Skeletal muscle cell (primary cell): ENCODE measurements at regions not wholly inside any gene's neighbourhood (a gene's known extent, or its start where the extent isn't known, plus 50 kb on each side); places are given as distances from the start of the nearest gene placed in this dataset.

Source experiments
- DNase-seq: peaks from one replicate; pipeline ENCODE4 v3.0.0-alpha.2; 2010; ENCODE audit warnings: low read depth
- H3K4me3 ChIP-seq: 2 replicates; pipeline ENCODE4 v1.5.1; 2011; ENCODE audit warnings: low read depth, mild to moderate bottlenecking, control low read depth, low read length, moderate library complexity

GRCh38 chr2:58845011-58845410 lies 603.9 kb upstream of the FANCL start:
- no peak overlapping the region for H3K4me3 ChIP-seq
- DNase-seq = no peak

DNA sequence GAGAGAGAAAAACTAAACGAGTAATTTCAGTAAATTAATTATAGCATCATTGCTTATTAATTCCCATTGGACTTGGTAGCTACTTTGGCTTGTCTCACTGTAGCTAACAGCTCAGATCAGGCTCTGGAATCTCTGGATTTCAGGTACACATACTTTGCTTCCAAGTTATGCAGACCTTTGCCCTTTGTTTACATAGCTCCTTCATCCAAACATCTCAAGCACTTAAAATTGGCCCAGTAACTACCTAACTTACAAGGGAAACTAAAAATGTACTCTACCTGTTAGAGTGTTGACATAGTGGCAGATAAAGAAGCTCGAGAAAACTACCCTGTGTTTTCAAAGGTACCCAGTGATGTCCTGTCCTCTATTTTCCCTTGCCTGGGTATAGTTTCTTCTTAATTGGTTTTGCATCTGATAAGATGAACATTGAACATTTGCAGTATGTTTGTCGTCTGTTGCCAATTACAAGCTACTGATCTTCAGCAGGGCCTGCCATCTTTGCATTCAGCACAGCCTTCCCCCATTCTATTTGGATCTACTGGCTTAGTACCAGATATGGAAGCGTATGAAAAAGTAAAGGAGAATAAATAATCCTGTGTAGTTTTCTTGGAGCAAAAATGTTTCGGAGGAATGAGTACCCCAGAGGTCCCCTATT lies 601.5 kb upstream of the FANCL start:
- no peak overlapping the region for H3K4me3 ChIP-seq
- DNase-seq = no peak

DNA sequence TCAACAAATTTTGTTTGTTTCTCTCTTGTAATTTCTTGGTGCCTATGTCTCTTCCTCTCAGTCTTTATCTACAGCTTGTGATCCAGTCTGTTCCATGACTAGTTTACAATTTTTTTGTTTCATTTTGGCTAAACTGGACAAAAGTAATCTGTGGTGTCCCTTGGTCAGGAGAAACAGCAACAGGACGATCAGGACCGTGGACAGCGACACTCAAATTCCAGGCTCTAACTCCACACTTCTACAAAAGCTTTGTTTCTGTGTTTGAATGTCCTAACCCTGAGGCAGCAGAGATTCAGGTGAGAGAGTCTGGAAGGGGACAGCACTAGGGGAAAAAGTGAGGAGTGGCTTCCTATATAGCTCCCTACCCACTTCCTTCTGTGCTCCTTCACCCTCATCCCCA lies 593.3 kb upstream of the FANCL start:
- no peak for DNase-seq

GRCh38 chr2:58826795-58827194 lies 585.7 kb upstream of the FANCL start:
- no peak for DNase-seq
- no peak overlapping the region for H3K4me3 ChIP-seq

More for the DNA sequence above, 593.3 kb upstream of the FANCL start:
- no peak overlapping the region for H3K4me3 ChIP-seq

GRCh38 chr2:58812771-58813344 lies 571.7 kb upstream of the FANCL start:
- H3K4me3 ChIP-seq = no peak overlapping the region
- DNase-seq = no peak

- no peak for DNase-seq
- H3K4me3 ChIP-seq = no peak overlapping the region
Measured at GRCh38 chr2:58805126-58805525, 564.0 kb upstream of the FANCL start.

DNA sequence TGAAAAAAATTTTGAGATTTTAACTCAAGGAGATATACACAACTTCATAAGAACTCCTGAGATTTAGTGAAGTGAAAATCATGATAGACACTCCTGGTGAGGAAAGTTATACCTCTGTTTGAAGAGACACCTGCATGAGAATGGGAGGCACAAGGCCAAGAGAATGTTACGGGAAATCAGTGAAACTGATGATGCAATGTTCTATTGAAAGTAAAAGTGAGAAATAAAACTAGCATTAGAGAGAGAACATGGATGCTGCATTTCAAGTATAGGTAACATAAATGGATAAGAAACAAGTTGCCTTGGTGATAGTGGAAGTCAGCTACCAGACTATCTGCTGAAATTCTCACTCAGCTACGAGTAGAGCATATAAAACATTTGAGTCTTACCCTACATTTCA lies 562.1 kb upstream of the FANCL start:
- H3K4me3 ChIP-seq = no peak overlapping the region
- DNase-seq = no peak

GRCh38 chr2:58800881-58801280 lies 559.8 kb upstream of the FANCL start:
- no peak overlapping the region for H3K4me3 ChIP-seq
- DNase-seq = no peak

GRCh38 chr2:58798676-58799208 lies 557.6 kb upstream of the FANCL start:
- no peak for DNase-seq
- no peak overlapping the region for H3K4me3 ChIP-seq

GRCh38 chr2:58796239-58796910 lies 555.2 kb upstream of the FANCL start:
- no peak for DNase-seq
- H3K4me3 ChIP-seq = no peak overlapping the region

DNA sequence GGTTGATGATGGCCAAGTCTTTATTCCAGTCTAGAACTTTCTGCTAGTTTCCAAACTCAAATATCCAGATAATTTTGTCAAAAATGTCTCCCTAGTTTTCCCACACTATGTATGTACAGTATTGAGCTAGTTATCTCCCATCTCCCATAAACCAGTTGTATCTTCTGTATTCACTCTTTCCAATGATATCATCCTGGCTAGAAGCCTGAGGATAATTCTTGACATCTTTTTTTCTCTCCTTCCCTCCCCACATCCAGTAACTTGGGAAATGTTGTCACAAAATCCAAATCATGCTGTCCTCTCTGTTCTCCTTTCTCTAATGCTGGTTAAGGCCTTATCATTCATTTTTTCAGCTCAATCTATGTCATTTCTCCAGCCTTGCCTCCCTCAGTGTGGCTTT lies 553.8 kb upstream of the FANCL start:
- no peak for DNase-seq
- H3K4me3 ChIP-seq = no peak overlapping the region

- no peak for DNase-seq
- H3K4me3 ChIP-seq = no peak overlapping the region
Measured at GRCh38 chr2:58794103-58794502, 553.0 kb upstream of the FANCL start.

- no peak overlapping the region for H3K4me3 ChIP-seq
- DNase-seq = no peak
Measured at GRCh38 chr2:58788402-58788801, 547.3 kb upstream of the FANCL start.

DNA sequence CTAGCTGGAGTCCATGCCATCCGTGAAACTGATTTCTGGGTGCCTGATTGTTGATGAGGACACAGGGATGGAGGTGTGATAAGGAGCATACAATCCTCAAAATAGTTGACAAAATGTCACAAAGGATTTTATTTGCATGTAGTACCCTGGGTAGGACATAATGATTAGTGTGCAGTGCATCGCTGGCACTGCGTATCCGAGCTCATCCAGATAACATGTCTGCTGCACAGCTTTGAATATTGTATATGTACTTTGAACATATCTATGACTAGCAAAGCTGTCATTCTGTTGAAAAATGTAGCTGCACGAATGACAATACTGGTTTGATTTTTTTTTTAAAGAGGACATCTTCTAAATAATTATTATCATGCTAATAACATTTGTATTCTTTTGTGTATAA lies 529.7 kb upstream of the FANCL start:
- no peak overlapping the region for H3K4me3 ChIP-seq
- DNase-seq = no peak

DNA sequence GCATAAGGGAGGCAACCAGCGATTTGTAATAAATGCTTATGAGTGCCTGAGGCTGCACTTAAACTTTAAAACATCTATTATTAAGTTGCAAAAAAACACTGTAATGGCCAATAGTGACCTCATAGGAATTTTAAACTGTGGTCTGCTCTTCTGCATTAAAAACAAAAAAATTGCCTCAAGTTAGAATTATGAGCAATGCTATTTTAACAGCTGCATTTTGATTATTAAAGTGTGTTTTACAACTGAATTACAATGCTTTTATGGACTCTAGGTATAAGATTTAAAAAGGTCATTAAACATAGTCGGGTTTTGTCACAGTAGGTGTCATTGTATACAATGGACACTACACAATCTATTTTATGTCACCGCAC lies 528.7 kb upstream of the FANCL start:
- DNase-seq = no peak

DNA sequence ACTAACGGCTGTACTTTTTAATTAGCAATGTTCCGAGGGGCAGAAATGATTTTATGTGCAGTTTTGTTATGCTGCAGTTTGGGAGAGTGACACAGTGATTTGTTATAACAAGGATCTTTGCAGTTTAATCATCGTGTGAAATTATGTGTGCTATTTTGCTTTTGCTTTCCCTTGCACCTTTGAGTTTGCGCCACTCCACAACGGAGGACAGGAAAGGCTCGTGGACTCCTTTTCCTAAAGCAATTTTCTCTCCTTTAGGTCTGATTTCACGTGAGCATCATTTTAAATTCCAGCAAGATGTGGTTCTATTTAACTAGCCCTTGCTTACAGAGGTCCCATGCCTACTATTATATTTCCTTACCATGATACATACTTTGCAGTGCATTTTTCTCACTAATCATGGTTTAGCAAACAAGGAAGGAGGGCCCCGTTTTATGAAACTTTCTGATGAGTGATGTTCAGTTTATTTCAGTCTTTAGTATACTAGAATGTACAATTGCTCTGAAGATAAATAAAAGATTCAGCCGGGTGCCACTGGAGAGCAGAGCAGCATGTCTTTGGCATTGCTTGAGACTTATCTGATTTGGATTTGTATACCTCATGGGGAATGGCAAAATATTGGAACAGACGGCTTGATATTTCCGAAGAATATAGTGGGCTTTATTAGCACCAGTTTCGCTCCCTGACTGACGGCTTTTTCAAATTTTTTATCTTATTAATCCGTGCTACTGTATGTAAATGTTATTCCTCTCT lies 528.2 kb upstream of the FANCL start:
- H3K4me3 ChIP-seq = no peak overlapping the region
- no peak for DNase-seq

More for the DNA sequence above, 528.7 kb upstream of the FANCL start:
- H3K4me3 ChIP-seq = no peak overlapping the region

DNA sequence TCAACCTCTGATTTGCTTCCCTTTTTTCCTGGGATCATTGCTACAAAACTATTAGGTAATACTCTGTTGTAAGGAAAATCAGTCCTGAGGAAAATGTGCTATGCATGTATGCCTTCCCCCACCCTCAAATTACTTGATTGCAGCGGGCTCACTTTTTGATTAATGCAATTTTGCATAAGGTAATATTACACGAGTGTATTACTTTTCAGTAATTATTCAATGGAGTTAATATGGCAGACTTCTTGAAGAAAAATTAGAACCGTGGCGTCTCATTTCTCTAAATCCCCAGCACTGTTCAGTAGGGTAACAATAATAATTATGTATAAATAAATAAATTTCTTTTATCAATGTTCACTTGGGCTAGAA lies 527.6 kb upstream of the FANCL start:
- DNase-seq = no peak
- H3K4me3 ChIP-seq = no peak overlapping the region

- no peak overlapping the region for H3K4me3 ChIP-seq
- DNase-seq = no peak
Measured at GRCh38 chr2:58767828-58768714, 526.9 kb upstream of the FANCL start.

DNA sequence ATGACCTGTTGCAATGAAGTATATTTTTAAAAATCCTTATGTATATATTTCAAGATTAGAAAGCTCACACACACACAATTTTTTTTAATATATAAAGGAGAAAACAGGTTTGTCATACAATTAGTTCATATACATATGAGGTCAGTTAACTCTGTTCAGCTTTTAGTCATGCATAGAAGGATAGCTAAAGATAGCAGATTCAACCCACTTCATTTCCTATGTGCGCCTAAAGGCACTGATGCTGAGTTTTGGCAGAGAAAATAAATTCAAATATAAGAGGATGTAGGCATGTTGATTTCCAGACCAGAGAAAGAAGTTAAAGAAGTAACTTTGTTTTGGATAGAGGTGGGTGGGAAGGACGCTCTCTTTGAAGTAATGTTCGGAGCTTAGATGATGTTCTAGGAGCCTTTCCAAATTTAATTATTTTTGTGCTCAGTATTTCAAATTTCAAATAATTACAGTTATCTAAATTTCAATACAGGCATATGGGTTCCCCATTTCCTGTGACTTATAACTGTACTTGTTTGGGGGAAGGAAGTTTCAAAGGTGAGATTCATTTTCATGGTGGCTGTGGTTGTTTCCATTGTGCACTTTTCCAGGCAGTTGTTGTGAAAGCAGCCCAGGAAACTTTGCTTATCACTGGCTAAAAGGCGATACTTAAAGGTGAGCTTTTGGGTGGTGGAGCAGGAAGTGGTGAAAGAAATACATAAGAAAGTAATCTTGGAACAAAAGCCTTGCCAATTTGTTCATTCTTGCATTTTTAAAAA lies 523.4 kb upstream of the FANCL start:
- no peak overlapping the region for H3K4me3 ChIP-seq
- DNase-seq = no peak
